HG03354 (cell line): ENCODE measurements at regions not wholly inside any gene's neighbourhood (a gene's known extent, or its start where the extent isn't known, plus 50 kb on each side); places are given as distances from the start of the nearest gene placed in this dataset.
A peak's percentile ranks its signal among the peaks of the same experiment; 100 is the strongest.

Experiments used
- ATAC-seq: cut with Tn5 transposase; IDR thresholded peaks from one replicate; pipeline ENCODE4 v1.9.1; 2021; ENCODE audit warnings: mild to moderate bottlenecking; ENCODE audit not compliant: unreplicated experiment, poor library complexity, severe bottlenecking

- ATAC-seq, result no peak
These were observed 55.1 kb upstream of the PAGE4 start for GRCh38 chrX:49773993-49774392.

GRCh38 chrX:49767236-49767635 is 61.9 kb upstream of the PAGE4 start:
- no peak for ATAC-seq

GRCh38 chrX:49762175-49762720 is 66.5 kb upstream of the PAGE1 start:
- ATAC-seq, result no peak

GRCh38 chrX:49761481-49761880 is 65.7 kb upstream of the PAGE1 start:
- ATAC-seq, result no peak

- no peak for ATAC-seq
These were observed 64.6 kb upstream of the PAGE1 start for GRCh38 chrX:49760290-49760890.

GRCh38 chrX:49756692-49757091 is 60.9 kb upstream of the PAGE1 start:
- no peak for ATAC-seq

- peak; percentile 67 for ATAC-seq
These were observed 58.6 kb upstream of the PAGE1 start for GRCh38 chrX:49754233-49754857.

- ATAC-seq, result no peak
These were observed 57.9 kb upstream of the PAGE1 start for GRCh38 chrX:49753691-49754090.

GRCh38 chrX:49748211-49748956 is 52.6 kb upstream of the PAGE1 start:
- no peak for ATAC-seq

GRCh38 chrX:49746306-49746705 is 50.5 kb upstream of the PAGE1 start:
- no peak for ATAC-seq
